GM21529 (cell line): ENCODE measurements at regions not wholly inside any gene's neighbourhood (a gene's known extent, or its start where the extent isn't known, plus 50 kb on each side); places are given as distances from the start of the nearest gene placed in this dataset.

Experiments used
- ATAC-seq: cut with Tn5 transposase; IDR thresholded peaks from one replicate; pipeline ENCODE4 v1.9.1; 2021; ENCODE audit not compliant: unreplicated experiment

- ATAC-seq: no peak
Measured at GRCh38 chr6:71476872-71477271, 188.3 kb downstream of the OGFRL1 start.

GRCh38 chr6:71478834-71479541, 190.4 kb downstream of the OGFRL1 start:
- no peak for ATAC-seq

- no peak for ATAC-seq
Measured at GRCh38 chr6:71480577-71480976, 192.0 kb downstream of the OGFRL1 start.

GRCh38 chr6:71481011-71481410, 192.4 kb downstream of the OGFRL1 start:
- ATAC-seq: no peak

GRCh38 chr6:71481801-71482200, 193.2 kb downstream of the OGFRL1 start:
- no peak for ATAC-seq

- ATAC-seq: no peak
Measured at GRCh38 chr6:71482742-71483141, 194.1 kb downstream of the OGFRL1 start.

- peak; percentile 48 for ATAC-seq
Measured at GRCh38 chr6:71486461-71486860, 197.8 kb downstream of the OGFRL1 start.

GRCh38 chr6:71488186-71488585, 199.6 kb downstream of the OGFRL1 start:
- ATAC-seq: no peak

GRCh38 chr6:71489736-71490135, 201.1 kb downstream of the OGFRL1 start:
- ATAC-seq: no peak

GRCh38 chr6:71490876-71491275, 202.3 kb downstream of the OGFRL1 start:
- no peak for ATAC-seq

GRCh38 chr6:71491844-71492243, 203.2 kb downstream of the OGFRL1 start:
- no peak for ATAC-seq

GRCh38 chr6:71492668-71493067, 204.1 kb downstream of the OGFRL1 start:
- no peak for ATAC-seq

- peak; percentile 100 for ATAC-seq
Measured at GRCh38 chr6:71496018-71496721, 207.6 kb downstream of the OGFRL1 start.

GRCh38 chr6:71496722-71497033, 208.1 kb downstream of the OGFRL1 start:
- no peak for ATAC-seq

GRCh38 chr6:71498638-71499037, 210.0 kb downstream of the OGFRL1 start:
- ATAC-seq: no peak

- ATAC-seq: no peak
Measured at GRCh38 chr6:71499667-71500066, 211.1 kb downstream of the OGFRL1 start.

- ATAC-seq: no peak
Measured at GRCh38 chr6:71502168-71502567, 213.6 kb downstream of the OGFRL1 start.

GRCh38 chr6:71502956-71503355, 214.3 kb downstream of the OGFRL1 start:
- ATAC-seq: no peak

GRCh38 chr6:71507183-71507582, 218.6 kb downstream of the OGFRL1 start:
- ATAC-seq: no peak

- ATAC-seq: no peak
Measured at GRCh38 chr6:71509191-71510005, 220.8 kb downstream of the OGFRL1 start.

GRCh38 chr6:71510057-71510713, 221.6 kb downstream of the OGFRL1 start:
- ATAC-seq: peak; percentile 88
